Ammon's horn (tissue), 1 donor: ENCODE measurements at regions not wholly inside any gene's neighbourhood (a gene's known extent, or its start where the extent isn't known, plus 50 kb on each side); places are given as distances from the start of the nearest gene placed in this dataset.
A peak's percentile ranks its signal among the peaks of the same experiment; 100 is the strongest.
"Not testable (repeated sequence)": the region's sequence is repeated elsewhere in the genome, so short reads cannot be mapped to it uniquely, and the experiment has no call there.

Experiments
- DNase-seq: peaks from one replicate; pipeline ENCODE4 v3.0.0-alpha.2; 2016; ENCODE audit warnings: low spot score

DNA sequence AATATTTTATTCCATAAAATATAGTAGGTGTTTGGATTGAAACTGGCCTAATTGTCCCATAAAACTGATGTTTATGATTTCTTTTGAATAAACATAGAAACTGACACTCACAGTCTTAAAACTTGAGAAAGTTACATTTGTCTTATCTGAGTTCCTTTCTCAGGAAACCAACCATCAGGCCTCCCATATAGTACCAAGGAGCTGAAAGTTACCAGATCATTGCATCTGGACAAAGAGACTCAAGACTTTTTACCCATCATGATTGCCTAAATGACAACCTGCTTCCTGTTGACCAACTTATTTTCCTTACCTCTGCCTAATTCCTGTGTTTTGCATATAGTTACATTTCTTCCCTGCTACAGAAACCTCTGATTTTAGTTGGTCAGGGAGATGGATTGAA lies 137.0 kb upstream of the XPO1 start:
- DNase-seq = no peak

DNA sequence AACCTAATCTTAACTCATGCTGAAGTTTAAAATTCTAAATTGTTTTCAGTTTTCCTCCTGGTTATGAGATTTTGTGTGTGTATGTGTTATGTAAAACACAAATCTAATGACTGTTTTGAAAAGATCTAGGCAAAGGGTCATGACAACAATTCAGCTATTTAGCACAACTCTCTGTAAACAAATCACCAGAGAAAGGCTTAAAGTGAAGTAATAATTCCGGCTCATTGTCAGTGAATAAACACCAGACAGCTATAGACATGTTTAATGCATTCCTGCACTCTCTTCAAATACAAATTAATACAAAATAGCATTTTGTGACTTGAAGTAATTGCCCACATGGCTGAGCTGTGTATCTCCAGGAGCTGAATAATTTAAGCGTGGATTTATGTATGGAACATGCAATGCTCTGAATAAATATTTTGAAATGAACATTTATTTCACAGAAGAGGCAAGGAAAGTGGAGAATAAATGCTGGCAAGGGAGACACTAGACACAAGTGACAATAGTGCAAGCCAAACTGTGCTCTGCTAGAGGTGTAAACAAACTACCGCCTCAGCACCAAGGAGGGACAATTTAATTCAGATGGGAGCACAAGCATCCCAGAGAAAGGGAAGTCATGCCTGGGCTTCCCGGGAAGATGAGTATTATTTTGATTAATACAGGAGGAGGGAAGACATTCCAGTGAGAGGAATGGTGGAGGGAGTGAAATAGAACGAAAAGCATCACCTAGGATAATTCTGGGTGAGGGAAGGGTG lies 133.6 kb upstream of the XPO1 start:
- DNase-seq = peak; percentile 68

DNA sequence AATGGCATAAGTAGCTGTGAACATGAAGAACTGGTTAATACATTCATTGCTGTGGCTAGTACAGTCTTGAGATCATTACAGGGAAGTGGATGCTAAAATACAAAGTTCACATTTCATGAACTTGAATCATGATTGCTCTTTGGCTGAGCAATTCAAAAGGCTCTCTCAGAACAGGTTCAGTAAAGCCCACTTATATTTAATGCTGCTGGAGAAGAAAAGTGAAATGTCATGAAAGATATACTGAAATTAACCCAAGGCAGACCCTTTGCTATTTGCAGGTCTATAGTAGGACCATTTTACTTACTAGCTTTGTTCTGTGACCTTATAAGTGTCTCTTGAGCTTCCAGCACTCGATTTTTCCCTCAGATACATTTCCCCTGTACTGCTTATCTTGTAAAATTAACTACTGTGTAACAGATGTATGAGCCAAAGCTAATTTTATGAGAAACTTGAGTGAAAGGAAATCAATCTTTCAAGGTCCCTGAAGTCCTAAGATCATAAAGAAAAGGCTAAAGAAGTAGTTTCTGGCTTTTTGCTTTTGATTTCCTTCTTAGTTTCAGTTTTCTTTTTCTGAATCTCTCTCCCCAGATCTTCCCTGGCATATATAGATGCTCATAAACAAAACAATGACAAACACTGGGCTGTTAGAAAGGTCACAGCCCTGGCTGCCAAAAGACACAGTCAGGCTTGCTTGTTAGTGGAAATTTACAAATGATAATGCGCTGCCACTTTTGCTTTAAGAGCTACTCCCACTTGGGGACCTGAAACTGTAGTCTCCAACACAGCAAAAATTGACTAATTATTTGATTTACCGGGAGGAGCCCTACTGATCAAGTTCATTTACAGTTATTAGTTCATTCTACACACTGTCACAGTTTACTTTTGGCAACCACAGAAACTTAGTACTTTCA lies 132.7 kb upstream of the XPO1 start:
- peak; percentile 92 for DNase-seq

DNA sequence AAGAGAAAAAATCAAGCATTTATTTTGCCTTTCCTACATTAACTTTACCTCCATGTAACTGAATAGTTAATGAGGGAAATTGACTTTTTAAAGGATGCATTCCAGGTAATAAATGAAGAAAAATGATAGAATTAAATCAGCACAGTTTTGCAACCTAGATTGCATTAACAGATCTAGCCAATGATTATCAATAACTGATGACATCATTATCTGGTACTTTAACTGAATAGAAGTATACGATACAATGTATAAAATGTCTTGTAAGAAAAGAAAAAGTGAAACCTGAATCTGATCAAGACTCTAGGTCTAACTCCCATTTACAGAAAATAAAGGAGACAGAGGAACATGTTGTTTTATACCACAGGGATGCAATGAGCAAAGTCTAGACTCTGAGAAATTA lies 126.0 kb upstream of the XPO1 start:
- no peak for DNase-seq

DNA sequence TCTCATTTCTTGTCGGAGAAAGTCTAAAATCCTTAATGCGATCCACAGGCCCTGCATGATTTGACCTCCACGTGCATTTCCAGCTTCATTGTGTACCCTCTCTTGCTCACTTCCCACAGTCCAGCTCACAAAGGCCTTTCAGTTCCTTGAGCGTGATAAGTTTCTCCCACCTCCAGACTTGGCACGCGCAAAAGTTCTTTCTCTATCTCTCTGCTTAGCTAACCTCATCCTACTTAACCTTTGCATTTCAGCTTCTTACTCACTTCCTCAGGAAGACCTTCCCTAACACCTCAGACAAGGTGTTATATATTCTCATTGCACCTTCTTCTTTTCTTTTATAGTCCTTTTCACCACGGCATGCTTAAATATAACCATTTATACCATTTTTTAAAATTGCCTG lies 124.8 kb upstream of the XPO1 start:
- DNase-seq = no peak

DNA sequence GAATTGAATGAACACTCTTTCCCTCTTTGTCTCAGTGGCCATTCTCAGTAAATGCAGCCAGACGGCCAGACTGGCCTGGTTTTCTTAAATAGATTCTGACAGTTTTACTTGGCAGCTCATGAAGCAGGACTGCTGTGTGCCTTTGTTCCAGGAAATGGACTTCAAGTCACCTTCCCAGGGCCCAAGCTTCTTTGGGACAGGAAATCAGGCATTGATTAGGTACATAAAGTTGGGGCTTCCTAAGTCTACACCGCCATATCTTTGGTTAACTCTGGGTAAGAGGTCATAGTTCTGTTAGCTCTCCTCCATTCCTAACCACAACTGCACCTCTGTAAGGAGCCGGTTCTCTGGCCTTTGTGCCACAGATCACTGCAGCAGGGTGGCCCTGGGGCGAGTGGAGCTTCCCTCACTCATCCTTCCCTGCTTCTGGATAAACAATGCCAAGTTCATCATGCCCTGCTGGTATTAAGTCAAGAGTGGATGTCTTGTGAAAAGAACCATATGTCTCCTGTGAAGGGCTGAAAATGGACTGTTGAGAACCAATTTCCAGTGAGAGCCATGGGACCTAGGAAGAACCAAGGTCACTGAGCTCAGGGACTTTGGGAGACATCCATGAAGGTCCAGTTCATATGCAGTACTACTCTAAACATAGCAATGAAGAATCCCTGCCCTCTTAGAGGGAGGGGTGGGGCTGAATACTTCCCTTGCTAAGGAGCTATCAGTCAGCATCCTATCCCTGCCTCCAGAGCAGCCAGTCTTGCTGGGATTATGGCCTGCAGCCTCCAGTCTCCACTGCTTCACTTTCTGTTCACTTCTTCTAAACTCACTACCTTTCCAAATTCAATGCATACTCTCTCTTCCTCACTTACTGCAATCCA lies 122.6 kb upstream of the XPO1 start:
- DNase-seq = peak; percentile 48

DNA sequence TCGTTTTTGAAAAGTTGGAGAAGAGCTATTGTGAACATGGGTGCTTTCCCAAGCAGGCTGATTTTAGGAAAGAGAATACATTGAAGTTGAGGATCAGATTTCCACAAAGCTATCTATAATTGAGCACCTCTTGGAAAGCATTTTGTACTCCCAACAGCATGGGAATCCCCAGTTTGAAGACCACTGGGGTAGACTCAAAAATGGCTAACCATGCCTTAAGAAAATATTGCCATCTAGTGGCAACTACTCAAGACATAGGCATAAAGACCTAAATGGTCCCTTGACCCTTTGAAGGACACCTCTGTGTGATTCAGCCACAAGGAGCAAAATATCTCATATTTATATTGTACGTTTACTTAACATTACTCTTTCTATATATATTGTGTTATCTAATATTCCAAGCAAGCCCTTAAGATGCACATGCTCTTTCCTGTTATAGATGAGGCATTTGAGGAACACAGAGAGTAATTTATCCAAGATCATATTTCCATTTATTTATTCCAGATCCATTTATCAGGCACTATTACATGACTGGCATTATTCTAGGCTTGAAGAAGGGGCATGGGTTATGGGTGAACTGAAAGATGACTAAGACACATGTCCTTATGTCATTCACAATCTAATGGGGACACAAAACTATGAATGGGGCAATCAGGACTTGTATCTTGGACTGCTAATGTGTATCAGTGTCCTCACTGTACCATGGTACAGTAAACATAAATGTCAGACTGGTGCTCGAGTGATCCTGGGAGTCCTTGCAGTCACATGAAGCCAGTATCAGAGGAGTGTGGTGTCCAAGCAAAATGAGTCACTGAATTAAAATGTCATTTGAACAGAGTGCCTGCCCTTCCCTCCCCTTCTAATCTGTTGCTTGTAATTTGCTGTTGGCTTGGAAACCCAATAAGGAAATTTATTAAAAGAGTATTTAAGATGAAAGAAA lies 121.0 kb upstream of the XPO1 start:
- DNase-seq = peak; percentile 23

DNA sequence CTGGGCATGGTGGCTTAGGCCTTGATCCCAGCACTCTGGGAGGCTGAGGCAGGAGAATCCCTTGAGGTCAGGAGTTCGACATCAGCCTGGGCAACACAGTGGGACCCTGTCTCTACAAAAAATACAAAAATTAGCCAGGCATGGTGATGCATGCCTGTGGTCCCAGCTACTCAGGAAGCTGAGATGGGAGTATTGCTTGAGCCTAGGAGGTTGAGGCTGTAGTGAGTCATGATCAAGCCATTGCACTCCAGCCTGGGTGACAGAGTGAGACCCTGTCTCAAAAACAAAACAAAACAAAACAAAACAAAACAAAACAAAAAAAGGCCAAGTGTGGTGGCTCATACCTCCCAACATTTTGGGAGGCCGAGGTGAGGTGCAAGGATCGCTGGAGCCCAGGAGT lies 111.8 kb upstream of the XPO1 start:
- DNase-seq = not testable (repeated sequence)

DNA sequence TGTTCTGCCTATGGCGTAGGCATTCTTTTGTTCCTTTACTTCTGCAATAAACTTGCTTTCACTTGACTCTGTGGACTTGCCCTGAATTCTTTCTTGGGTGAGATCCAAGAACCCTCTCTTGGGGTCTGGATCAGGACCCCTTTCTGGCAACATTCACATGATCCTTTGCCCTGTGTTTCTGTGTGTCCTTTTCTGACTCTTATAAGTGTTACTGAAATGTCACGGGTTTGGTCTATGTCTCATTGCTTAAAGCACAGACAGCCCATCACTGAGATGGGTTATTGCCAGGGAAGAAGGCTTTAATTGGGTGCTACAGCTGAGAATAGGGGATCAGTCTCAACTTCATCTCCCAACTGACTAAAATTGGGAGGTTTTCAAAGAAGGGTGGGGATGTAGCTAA lies 110.9 kb upstream of the XPO1 start:
- DNase-seq = no peak

DNA sequence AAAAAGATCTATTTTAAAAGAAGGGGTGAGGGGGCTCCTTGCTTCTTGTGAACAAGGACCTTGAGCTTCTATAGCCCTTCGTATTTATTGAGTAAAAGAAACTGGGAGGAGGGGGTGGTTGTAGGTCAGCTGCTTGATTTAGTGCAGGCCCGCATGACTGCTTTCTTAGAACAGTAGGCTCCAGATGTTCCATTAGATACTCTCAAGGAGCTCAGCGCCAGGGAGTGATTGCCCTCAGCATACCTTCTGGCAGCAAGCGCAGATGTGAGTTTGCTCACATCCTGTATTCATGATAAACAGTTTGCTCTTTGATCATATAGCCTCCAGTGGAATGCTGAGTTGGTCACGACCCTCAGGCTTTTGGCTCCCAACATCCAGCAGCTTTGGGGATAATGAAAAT lies 108.9 kb upstream of the XPO1 start:
- no peak for DNase-seq

DNA sequence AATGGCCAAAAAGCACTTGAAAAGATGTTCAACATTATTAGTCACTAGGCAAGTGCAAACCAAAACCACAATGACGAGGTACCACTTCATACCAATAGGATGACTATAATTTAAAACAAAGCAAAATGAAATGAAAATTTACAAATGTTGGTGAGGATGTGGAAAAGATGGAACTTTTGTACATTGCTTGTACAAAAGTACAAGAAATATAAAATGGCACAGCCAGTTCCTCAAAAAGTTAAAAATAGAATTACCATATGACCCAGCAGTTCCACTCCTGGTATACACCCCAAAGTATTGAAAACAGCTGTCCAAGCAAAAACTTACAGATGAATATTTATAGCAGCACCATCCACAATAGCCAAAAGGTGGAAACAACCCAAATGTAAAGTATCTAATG lies 107.8 kb upstream of the XPO1 start:
- no peak for DNase-seq

DNA sequence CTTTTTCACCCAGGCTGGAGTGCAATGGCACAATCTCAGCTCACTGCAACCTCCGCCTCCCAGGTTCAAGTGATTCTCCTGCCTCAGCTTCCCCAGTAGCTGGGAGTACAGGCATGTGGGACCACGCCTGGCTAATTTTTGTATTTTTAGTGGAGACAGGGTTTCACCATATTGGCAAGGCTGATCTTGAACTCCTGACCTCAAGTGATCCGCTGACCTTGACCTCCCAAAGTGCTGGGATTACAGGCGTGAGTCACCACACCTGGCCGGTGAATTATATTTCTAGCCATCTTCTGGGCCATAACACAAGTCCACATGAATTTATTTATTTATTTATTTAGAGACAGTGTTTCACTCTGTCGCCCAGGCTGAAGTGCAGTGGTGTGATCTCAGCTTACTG lies 105.0 kb upstream of the XPO1 start:
- DNase-seq = not testable (repeated sequence)

DNA sequence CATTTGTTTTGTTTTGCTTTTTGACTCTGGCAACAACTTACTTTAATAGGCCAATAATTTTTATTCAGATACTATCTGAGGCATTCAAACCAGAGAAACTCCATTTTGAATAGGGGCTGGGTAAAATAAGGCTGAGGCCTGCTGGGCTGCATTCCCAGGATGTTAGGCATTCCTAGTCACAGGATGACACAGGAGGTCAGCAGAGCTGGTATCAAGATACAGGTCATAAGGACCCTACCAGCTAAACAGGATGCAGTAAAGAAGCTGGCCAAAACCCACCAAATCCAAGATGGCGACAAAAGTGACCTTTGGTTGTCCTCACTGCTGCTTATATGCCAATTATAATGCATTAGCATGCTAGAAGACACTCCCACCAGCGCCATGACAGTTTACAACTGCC lies 102.2 kb upstream of the XPO1 start:
- no peak for DNase-seq

DNA sequence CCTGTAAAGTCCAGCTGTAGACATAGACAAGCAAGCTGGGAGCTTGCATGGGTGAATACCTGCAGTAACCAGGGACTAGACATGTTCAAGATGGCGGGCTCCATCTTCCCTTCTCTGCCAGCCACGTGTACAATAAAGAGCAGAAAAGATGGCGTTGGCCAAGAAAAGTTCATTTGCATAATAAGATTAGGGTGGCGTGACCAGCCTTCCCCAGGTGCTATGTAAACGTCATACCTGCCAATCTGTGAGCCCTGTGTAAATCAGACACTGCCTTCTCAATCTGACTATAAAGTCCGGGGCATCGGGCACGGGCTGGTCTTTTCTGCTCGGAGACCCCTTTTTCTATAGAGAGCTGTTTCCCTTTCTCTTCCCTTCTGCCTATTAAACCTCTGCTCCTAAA lies 101.6 kb upstream of the XPO1 start:
- no peak for DNase-seq

DNA sequence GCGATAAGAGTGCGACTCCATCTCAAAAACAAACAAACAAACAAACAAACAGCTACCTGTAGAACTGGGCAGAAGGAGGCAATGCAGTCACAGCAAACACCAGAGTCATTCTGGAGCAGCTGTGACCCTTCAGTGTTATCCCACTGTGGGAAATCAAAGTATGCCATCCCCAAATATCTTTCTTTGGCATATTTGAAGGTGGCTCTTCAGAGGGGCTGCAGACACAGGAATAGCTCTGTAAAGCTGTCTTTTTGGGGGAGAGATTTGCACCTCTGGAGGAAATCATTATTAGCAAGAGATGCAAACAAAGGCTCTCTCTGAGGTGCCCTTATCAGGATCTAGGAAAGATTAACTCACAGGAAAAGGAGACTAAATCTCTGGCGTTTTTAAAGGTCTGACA lies 98.5 kb upstream of the XPO1 start:
- no peak for DNase-seq

DNA sequence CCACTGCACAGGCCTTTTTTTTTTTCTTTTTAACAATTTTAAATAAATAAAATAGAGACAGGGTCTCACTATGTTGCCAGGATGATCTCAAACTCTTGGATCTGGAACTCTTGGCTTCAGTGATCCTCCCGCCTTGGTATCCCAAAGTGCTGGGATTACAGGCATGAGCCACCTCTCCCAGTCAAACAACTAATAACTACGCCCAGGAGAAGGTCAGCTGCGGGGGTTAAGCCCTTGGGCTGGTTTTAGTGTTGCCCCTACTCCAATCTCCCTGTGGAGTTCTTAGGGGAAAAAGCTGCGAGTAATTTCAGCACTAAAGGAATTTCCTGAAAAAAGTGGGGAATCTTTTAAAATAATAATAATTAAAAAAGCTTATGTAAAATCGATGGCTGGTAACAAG lies 96.4 kb upstream of the XPO1 start:
- no peak for DNase-seq

DNA sequence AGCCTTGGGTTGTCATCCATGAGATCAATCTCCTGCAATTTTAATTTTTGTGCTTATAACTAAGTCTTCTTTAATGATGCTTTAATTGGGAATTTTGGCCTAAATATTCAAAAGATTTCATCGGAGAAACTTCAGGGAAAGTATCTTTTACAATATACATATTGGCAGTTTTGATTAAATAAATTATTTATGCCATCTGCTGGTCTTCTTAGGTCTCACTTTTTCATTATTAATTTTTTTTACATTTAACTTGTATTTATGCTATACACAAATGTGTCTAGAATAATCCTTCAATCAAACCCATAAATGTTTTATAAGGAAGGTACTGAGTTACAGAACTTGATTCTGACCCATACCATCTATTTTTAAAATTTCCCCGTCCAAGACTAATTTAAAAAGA lies 95.1 kb upstream of the XPO1 start:
- DNase-seq = no peak

DNA sequence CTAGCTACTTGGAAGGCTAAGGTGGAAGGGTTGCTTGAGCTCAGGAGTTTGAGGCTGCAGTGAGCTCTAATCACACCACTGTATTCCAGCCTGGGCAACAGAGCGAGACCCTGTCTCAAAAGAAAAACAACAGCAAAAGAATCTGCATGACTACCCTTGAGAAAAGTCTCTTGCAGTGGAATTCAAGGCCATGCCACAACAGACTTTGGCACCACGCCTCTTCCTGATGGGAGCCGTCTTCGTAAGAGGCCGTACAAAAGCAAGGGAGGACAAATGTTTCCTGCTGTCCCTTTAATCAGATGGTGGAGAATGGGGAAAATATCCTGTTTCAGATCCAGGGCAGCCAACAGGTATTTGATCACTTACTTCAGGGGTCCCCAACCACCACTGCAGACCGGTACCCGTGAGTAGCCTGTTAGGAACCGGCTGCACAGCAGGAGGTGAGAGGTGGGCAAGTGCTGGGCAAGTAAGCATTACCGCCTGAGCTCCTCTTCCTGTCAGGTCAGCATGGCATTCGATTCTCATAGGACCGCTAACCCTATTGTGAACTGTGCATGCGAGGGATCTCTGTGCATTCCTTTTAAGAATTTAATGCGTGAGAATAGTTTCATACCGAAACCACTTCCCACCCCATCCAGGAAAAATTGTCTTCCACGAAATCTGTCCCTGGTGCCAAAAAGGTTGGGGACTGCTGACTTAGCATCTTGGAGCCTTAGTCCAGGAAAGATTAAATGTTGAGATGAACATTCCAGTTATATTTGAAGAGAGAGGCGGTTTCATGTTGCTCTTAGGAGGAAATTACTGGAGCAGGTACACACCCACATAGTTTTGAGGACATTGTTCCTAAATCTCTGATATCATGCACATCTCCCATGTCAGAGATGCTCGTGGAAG lies 94.4 kb upstream of the XPO1 start:
- no peak for DNase-seq

DNA sequence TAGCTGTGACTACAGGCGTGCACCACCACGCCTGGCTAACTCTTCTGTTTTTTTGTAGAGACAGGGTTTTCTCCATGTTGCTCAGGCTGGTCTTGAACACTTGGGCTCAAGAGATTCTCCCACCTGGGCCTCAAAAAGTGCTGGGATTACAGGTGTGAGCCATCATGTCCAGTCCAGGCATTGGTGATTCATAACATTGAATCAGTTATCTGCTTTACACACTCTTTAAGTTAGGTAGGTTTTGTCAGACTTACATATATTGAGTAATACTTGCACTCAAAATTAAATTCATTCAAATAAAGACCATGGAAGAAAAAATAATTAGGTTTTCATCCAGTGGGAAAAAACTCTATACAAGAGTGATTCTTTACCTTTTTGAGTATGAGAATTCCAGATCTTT lies 93.2 kb upstream of the XPO1 start:
- no peak for DNase-seq

DNA sequence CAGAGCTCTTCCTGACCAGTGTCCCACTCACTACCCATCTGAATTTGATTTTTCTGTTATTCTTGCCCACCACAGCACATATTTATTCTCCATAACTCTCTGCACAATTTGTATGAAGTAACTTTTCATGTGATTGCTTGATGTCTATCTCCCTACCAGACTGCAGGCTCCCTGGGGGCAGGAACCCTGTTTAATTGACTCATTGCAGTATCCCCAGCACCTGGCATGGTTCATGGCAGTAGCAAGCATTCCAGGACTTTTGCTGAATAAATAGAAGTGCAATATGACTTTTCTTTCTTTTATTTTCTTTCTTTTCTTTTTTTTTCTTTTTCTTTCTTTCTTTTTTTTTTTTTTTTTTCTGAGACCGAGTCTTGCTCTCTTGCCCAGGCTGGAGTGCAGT lies 88.7 kb upstream of the XPO1 start:
- no peak for DNase-seq
